SK-N-SH (cell line): ENCODE measurements at regions not wholly inside any gene's neighbourhood (a gene's known extent, or its start where the extent isn't known, plus 50 kb on each side); places are given as distances from the start of the nearest gene placed in this dataset.

Experiments
- CTCF ChIA-PET: fragments of 300-600, 350-600 bp; formaldehyde crosslinking; extraction: SDS; loops from one replicate; lab custom pipeline; 2021; lab: Yijun Ruan, JAX
- POLR2A ChIA-PET: fragments of 350-600 bp; sonication (Branson Sonifier 250); formaldehyde crosslinking; extraction: SDS; loops from one replicate; lab custom pipeline; 2020; ENCODE audit warnings: antibody characterized with exemption, inconsistent platforms; lab: Yijun Ruan, JAX
- DNase-seq: peaks from one replicate; pipeline ENCODE4 v3.0.0; 2012
- H2AFZ ChIP-seq: fragments of 200-600 bp; sonication (generic); 2 replicates; pipeline ENCODE4 v1.8.1; 2016; ENCODE audit warnings: antibody characterized with exemption, mild to moderate bottlenecking, low read depth
- H3F3A ChIP-seq: fragments of 200-600 bp; sonication (generic); replicated peaks from 2 replicates; pipeline ENCODE3; 2016; ENCODE audit warnings: antibody characterized with exemption, mild to moderate bottlenecking; ENCODE audit not compliant: insufficient read depth
- H3K27ac ChIP-seq, 2 experiments: fragments of 200-500 bp in 1 of 2; fragments of 200-600 bp in 1 of 2; sonication (Bioruptor generic) in 1 of 2; sonication (generic), shearing (Covaris generic) in 1 of 2; 2 replicates each; pipeline versions ENCODE4 v1.5.1 to v1.6.1; 2014 to 2016; ENCODE audit warnings: low read depth in 2 of 2, inconsistent platforms in 1 of 2, low read length in 1 of 2, mild to moderate bottlenecking in 1 of 2, mixed read lengths in 1 of 2
- H3K27me3 ChIP-seq: fragments of 200-600 bp; sonication (generic), shearing (Covaris generic); 2 replicates; pipeline ENCODE4 v1.6.1; 2016; ENCODE audit warnings: mixed run types; ENCODE audit not compliant: insufficient read depth
- H3K36me3 ChIP-seq, 2 experiments: fragments of 200-500 bp in 1 of 2; fragments of 200-600 bp in 1 of 2; sonication (Bioruptor generic) in 1 of 2; sonication (generic) in 1 of 2; replicated peaks in 1 of 2; 2 replicates each; pipeline versions ENCODE3 to v1.5.1; 2014 to 2016; ENCODE audit warnings: low read length in 1 of 2, mild to moderate bottlenecking in 1 of 2; ENCODE audit not compliant: insufficient read depth in 2 of 2, control insufficient read depth in 1 of 2
- H3K4me1 ChIP-seq, 2 experiments: fragments of 200-500 bp in 1 of 2; fragments of 200-600 bp in 1 of 2; sonication (Bioruptor generic) in 1 of 2; sonication (generic), shearing (Covaris generic) in 1 of 2; 2 replicates each; pipeline versions ENCODE4 v1.5.1 to v1.6.1; 2014 to 2016; ENCODE audit warnings: low read depth in 1 of 2, low read length in 1 of 2, mixed run types in 1 of 2; ENCODE audit not compliant: insufficient read depth in 2 of 2, control insufficient read depth in 1 of 2
- H3K4me2 ChIP-seq: fragments of 200-600 bp; sonication (generic), shearing (Covaris generic); 2 replicates; pipeline ENCODE4 v1.6.1; 2017; ENCODE audit warnings: mixed run types
- H3K4me3 ChIP-seq, 2 experiments: fragments of 200-500 bp in 1 of 2; fragments of 200-600 bp in 1 of 2; sonication (Bioruptor generic) in 1 of 2; sonication (generic), shearing (Covaris generic) in 1 of 2; 2 replicates each; pipeline versions ENCODE4 v1.5.1 to v1.8.1; 2014 to 2016; ENCODE audit warnings: low read depth in 2 of 2, inconsistent platforms in 1 of 2, low read length in 1 of 2, mild to moderate bottlenecking in 1 of 2, mixed read lengths in 1 of 2, moderate library complexity in 1 of 2
- H3K79me2 ChIP-seq: fragments of 200-600 bp; sonication (generic); 2 replicates; pipeline ENCODE4 v1.8.1; 2017; ENCODE audit warnings: mild to moderate bottlenecking; ENCODE audit not compliant: insufficient read depth
- H3K9ac ChIP-seq: fragments of 200-600 bp; sonication (generic); 2 replicates; pipeline ENCODE4 v1.6.1; 2017; ENCODE audit warnings: mixed run types
- H3K9me2 ChIP-seq: fragments of 200-600 bp; sonication (generic); 2 replicates; pipeline ENCODE4 v1.6.1; 2017; ENCODE audit warnings: mixed run types
- H3K9me3 ChIP-seq: fragments of 200-600 bp; sonication (generic); 2 replicates; pipeline ENCODE4 v1.6.1; 2017; ENCODE audit warnings: mixed run types, mild to moderate bottlenecking, moderate library complexity
- H4K20me1 ChIP-seq: fragments of 200-600 bp; sonication (generic); 2 replicates; pipeline ENCODE4 v1.6.1; 2017; ENCODE audit warnings: mild to moderate bottlenecking, mixed run types; ENCODE audit not compliant: insufficient read depth
- CHD2 ChIP-seq: fragments of 150-350 bp; IDR thresholded peaks from 2 replicates; pipeline ENCODE4 v1.6.1; 2018; ENCODE audit warnings: low read length; ENCODE audit not compliant: partially characterized antibody
- ELF1 ChIP-seq: IDR thresholded peaks from 2 replicates; pipeline ENCODE4 v1.4.0; 2012
- EP300 ChIP-seq, 2 experiments: IDR thresholded peaks; 2 replicates each; pipeline versions ENCODE4 v1.4.0 to v1.6.1; 2012; ENCODE audit warnings: borderline replicate concordance in 1 of 2, low read depth in 1 of 2, low read length in 1 of 2
- FOSL2 ChIP-seq: IDR thresholded peaks from 2 replicates; pipeline ENCODE4 v1.4.0; 2012; ENCODE audit warnings: low read depth, mild to moderate bottlenecking, moderate library complexity, borderline replicate concordance
- FOXM1 ChIP-seq: IDR thresholded peaks from 2 replicates; pipeline ENCODE4 v1.4.0; 2012; ENCODE audit warnings: low read depth, mild to moderate bottlenecking
- GABPA ChIP-seq: IDR thresholded peaks from 2 replicates; pipeline ENCODE4 v1.4.0; 2012; ENCODE audit warnings: low read depth, mild to moderate bottlenecking
- IRF3 ChIP-seq: fragments of 150-350 bp; IDR thresholded peaks from 2 replicates; pipeline ENCODE4 v1.6.1; 2016; ENCODE audit warnings: mild to moderate bottlenecking, low read depth, low read length
- MEF2A ChIP-seq: IDR thresholded peaks from 2 replicates; pipeline ENCODE4 v1.4.0; 2012; ENCODE audit warnings: low read depth, borderline replicate concordance
- NFIC ChIP-seq: IDR thresholded peaks from 2 replicates; pipeline ENCODE4 v1.4.0; 2012; ENCODE audit warnings: borderline replicate concordance
- NRF1 ChIP-seq: IDR thresholded peaks from 2 replicates; pipeline ENCODE4 v1.6.1; 2012; ENCODE audit warnings: low read depth, mild to moderate bottlenecking, low read length
- POLR2AphosphoS5 ChIP-seq: IDR thresholded peaks from 2 replicates; pipeline ENCODE4 v1.6.1; 2012; ENCODE audit warnings: low read depth, low read length
- RAD21 ChIP-seq: IDR thresholded peaks from 2 replicates; pipeline ENCODE4 v1.6.1; 2012; ENCODE audit warnings: mild to moderate bottlenecking, low read length
- REST ChIP-seq: IDR thresholded peaks from 2 replicates; pipeline ENCODE4 v1.6.1; 2012; ENCODE audit warnings: mild to moderate bottlenecking, low read depth, low read length, moderate library complexity
- RXRA ChIP-seq: IDR thresholded peaks from 2 replicates; pipeline ENCODE4 v1.4.0; 2012; ENCODE audit warnings: low read depth, mild to moderate bottlenecking, borderline replicate concordance
- USF1 ChIP-seq: IDR thresholded peaks from 2 replicates; pipeline ENCODE4 v1.4.0; 2012; ENCODE audit warnings: low read depth, borderline replicate concordance
- ZBTB33 ChIP-seq: IDR thresholded peaks from 2 replicates; pipeline ENCODE4 v1.4.0; 2012; ENCODE audit warnings: low read depth, borderline replicate concordance
- WGBS: methylation state at CpG from one replicate; pipeline ENCODE4 v1.1.6; 2017; ENCODE audit warnings: low lambda C conversion rate; 5-methylcytosine and 5-hydroxymethylcytosine counted together

GRCh38 chr2:125796784-125797183 lies 859.2 kb upstream of the GYPC start:
- no peaks in the 10 kb centered on the region for H3K4me1 ChIP-seq
- CTCF ChIA-PET, result no interaction called here
- POLR2A ChIA-PET, result no interaction called here
- no peak overlapping the region for H3K4me3 ChIP-seq
- H3K9ac ChIP-seq, result no peak overlapping the region
- H3K27me3 ChIP-seq, result no peaks in the 10 kb centered on the region
- WGBS, result 2% methylated on average over 1 of the region's 1 CpG
- no peaks in the 10 kb centered on the region for H3K9me2 ChIP-seq
- no peak overlapping the region for H3K27ac ChIP-seq
- H3F3A ChIP-seq, result no peaks in the 10 kb centered on the region
- DNase-seq, result no peak
- H2AFZ ChIP-seq, result no peak overlapping the region
- H3K79me2 ChIP-seq, result no peaks in the 10 kb centered on the region
- no peaks in the 10 kb centered on the region for H3K36me3 ChIP-seq
- no peak overlapping the region for H3K4me2 ChIP-seq
- TF ChIP-seq MEF2A (no peak), NFIC (no peak), ZBTB33 (no peak), RXRA (no peak), IRF3 (no peak), ELF1 (no peak), NRF1 (no peak)
- no peaks in the 10 kb centered on the region for H4K20me1 ChIP-seq
- peaks cover 8% of the 10 kb centered on the region; the same call in 1 of the 2 replicates for H3K9me3 ChIP-seq

GRCh38 chr2:125797192-125797591 lies 858.8 kb upstream of the GYPC start:
- H4K20me1 ChIP-seq, result no peaks in the 10 kb centered on the region
- no peaks in the 10 kb centered on the region for H3K36me3 ChIP-seq
- POLR2A ChIA-PET, result no interaction called here
- no peak overlapping the region for H3K4me3 ChIP-seq
- no peak overlapping the region for H3K4me2 ChIP-seq
- WGBS, result 6% methylated on average over 4 of the region's 4 CpGs
- no peak overlapping the region for H3K9ac ChIP-seq
- no peak overlapping the region for H2AFZ ChIP-seq
- no peaks in the 10 kb centered on the region for H3K4me1 ChIP-seq
- CTCF ChIA-PET, result no interaction called here
- no peaks in the 10 kb centered on the region for H3K79me2 ChIP-seq
- peaks cover 8% of the 10 kb centered on the region; the same call in 1 of the 2 replicates for H3K9me3 ChIP-seq
- H3K9me2 ChIP-seq, result no peaks in the 10 kb centered on the region
- no peak overlapping the region for H3K27ac ChIP-seq
- no peak for DNase-seq
- no peaks in the 10 kb centered on the region for H3F3A ChIP-seq
- H3K27me3 ChIP-seq, result no peaks in the 10 kb centered on the region
- TF ChIP-seq REST, result no peak
- TF ChIP-seq POLR2AphosphoS5, result no peak
- TF ChIP-seq GABPA, result no peak
- no peak for TF ChIP-seq EP300 (IDR thresholded peaks at IDR 0.05; ENCODE audit: borderline replicate concordance in 1 of 2, low read depth in 1 of 2, low read length in 1 of 2)
- TF ChIP-seq RAD21, result no peak
- TF ChIP-seq CHD2, result no peak
- TF ChIP-seq USF1, result no peak
- no peak for TF ChIP-seq ZBTB33
- TF ChIP-seq FOXM1, result no peak
- no peak for TF ChIP-seq FOSL2
- TF ChIP-seq MEF2A, result no peak
- no peak for TF ChIP-seq NFIC
- TF ChIP-seq NRF1, result no peak
